ENCODE measurements at regions not wholly inside any gene's neighbourhood (a gene's known extent, or its start where the extent isn't known, plus 50 kb on each side); places are given as distances from the start of the nearest gene placed in this dataset.

- TF ChIP-seq ZNF318 (IDR thresholded peaks at IDR 0.05; ENCODE audit: borderline replicate concordance in 1 of 2, low read depth in 1 of 2): no peak
- TF ChIP-seq DEAF1 (CRISPR knock-in tag; IDR thresholded peaks at IDR 0.05): no peak
- no peak for TF ChIP-seq NELFE (IDR thresholded peaks at IDR 0.05; ENCODE audit: insufficient read depth, insufficient read length)
- peak; percentile 39; the same call in 1 of the 2 replicates for TF ChIP-seq ARID1B (IDR thresholded peaks at IDR 0.05)
- TF ChIP-seq ZNF398 (CRISPR knock-in tag; IDR thresholded peaks at IDR 0.05): no peak
- TF ChIP-seq RNF2 (IDR thresholded peaks at IDR 0.05): no peak
- TF ChIP-seq NKRF (IDR thresholded peaks at IDR 0.05; ENCODE audit: borderline replicate concordance): no peak
- no peak for TF ChIP-seq ATF1 (CRISPR knock-in tag; IDR thresholded peaks at IDR 0.05)
- no peak for TF ChIP-seq ATF1 (tag; IDR thresholded peaks at IDR 0.05)
- no peak for TF ChIP-seq SMAD1 (IDR thresholded peaks at IDR 0.05; ENCODE audit: low read depth, low read length, partially characterized antibody)
- TF ChIP-seq ZNF253 (CRISPR knock-in tag; conservative IDR thresholded peaks at IDR 0.05): no peak
- no peak for TF ChIP-seq ZNF41 (CRISPR knock-in tag; conservative IDR thresholded peaks at IDR 0.05)
- no peak for TF ChIP-seq TRIM28 (IDR thresholded peaks at IDR 0.05)
- TF ChIP-seq FOXK1 (CRISPR knock-in tag; IDR thresholded peaks at IDR 0.05; ENCODE audit: borderline replicate concordance): no peak
Observed at GRCh38 chr10:3838460-3839437, 53.7 kb upstream of the KLF6 start (continued).

Measured in K562 (cell line).